Esophagus mucosa (tissue), 1 donor: ENCODE measurements at regions not wholly inside any gene's neighbourhood (a gene's known extent, or its start where the extent isn't known, plus 50 kb on each side); places are given as distances from the start of the nearest gene placed in this dataset.
"Not testable (repeated sequence)": the region's sequence is repeated elsewhere in the genome, so short reads cannot be mapped to it uniquely, and the experiment has no call there.

Experiments used
- ATAC-seq: fragments of 200-7000 bp; cut with Tn5 transposase; one replicate; pipeline ENCODE4 v1.9.1; 2020
- donor health status: DM: yes; HTN: yes; CAD: no.

GRCh38 chr3:125697979-125698640, 102.8 kb upstream of the OSBPL11 start:
- not testable (repeated sequence) for ATAC-seq

GRCh38 chr3:125715651-125716050, 120.4 kb upstream of the OSBPL11 start:
- no peak for ATAC-seq

- ATAC-seq = not testable (repeated sequence)
Measured at GRCh38 chr3:125732151-125732550, 136.9 kb upstream of the OSBPL11 start.

- not testable (repeated sequence) for ATAC-seq
Measured at GRCh38 chr3:125741991-125742718, 146.9 kb upstream of the OSBPL11 start.

GRCh38 chr3:125742845-125743244, 147.5 kb upstream of the OSBPL11 start:
- not testable (repeated sequence) for ATAC-seq

GRCh38 chr3:125757050-125757449, 161.8 kb upstream of the OSBPL11 start:
- not testable (repeated sequence) for ATAC-seq

- not testable (repeated sequence) for ATAC-seq
Measured at GRCh38 chr3:125758641-125759130, 163.4 kb upstream of the OSBPL11 start.

DNA sequence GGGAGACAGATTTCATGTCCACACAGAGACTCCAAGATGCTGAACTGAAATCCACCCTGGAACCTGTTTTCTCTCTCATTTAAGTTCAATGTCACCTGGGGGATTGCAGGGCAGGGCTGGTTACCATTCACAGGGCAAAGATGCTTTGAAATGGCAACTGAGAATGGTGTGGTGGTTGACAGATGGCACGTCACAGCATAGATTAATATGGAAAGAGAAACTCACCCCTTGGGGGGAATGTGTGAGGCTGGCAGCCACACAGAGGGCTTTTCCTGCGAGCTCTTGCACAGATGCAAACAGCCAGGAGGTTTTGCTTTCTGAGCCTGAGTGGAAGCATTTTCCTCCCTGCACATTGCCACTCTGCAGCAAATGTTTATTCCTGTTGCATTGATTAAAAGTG, 167.3 kb upstream of the OSBPL11 start:
- not testable (repeated sequence) for ATAC-seq

- not testable (repeated sequence) for ATAC-seq
Measured at GRCh38 chr3:125766285-125766826, 171.1 kb upstream of the OSBPL11 start.

DNA sequence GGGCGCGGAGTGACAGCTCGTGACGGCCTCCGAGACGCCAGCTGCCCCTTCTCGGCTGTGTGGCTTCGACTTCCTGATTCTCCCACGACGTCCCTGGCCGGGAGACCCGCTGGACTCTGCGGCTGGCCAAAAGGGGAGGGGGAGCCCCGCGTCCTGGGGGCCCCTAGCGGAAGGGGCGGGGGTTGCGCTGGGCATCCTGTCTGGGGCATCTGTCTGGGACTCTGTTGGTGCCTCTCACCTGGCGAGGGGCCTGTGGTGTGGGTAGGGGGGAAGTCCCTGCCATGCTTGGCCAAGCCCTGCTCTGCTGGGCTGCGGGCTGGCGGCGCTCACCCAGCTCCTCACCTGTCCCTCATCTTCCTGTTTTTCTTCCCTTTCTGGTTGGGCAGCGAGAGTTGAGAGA, 171.6 kb upstream of the OSBPL11 start:
- not testable (repeated sequence) for ATAC-seq

DNA sequence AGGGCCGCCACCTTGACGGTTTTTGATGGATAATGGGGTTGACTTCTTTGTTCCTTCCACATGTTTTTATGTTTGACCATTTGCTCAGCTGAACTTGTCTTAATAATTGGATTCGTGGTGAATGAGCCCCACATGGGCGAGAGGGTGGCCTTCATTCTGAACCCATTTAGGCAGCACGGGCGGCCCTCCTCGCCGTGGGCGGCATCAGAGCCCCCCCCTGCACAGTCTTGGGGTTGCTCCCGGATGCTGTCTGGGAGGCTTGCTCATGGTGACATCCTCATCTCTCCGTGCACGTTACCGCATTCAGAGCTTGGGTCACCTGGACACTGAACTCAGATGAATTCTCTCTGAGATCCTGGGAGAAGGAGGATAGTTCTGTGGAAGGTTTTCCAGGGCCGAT, 172.3 kb upstream of the OSBPL11 start:
- ATAC-seq = no peak

DNA sequence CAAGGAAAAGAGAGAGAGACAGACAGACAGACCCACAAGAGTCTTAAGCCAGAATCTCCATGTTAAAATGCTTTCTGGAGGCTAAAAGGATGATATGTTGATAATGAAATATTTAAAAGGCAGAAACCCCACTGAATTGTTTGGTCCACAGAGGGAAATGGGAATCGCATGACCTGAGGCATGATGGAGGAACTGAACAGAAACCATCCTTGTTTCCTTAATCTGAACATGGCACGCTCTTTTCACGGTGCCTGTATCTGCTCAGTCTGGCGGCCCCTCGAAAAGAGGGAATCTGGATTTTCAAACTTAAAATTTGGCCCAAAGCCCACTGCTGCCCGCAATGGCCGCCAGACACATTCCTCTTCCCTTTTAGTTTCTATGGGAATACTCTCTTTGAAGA, 173.5 kb upstream of the OSBPL11 start:
- not testable (repeated sequence) for ATAC-seq

- ATAC-seq = not testable (repeated sequence)
Measured at GRCh38 chr3:125771506-125771905, 176.2 kb upstream of the OSBPL11 start.

- ATAC-seq = not testable (repeated sequence)
Measured at GRCh38 chr3:125774433-125775034, 179.2 kb upstream of the OSBPL11 start.

- ATAC-seq = not testable (repeated sequence)
Measured at GRCh38 chr3:125775106-125775505, 179.8 kb upstream of the OSBPL11 start.

GRCh38 chr3:125775606-125776294, 180.5 kb upstream of the OSBPL11 start:
- ATAC-seq = not testable (repeated sequence)

GRCh38 chr3:125779276-125779675, 184.0 kb upstream of the OSBPL11 start:
- not testable (repeated sequence) for ATAC-seq

- ATAC-seq = not testable (repeated sequence)
Measured at GRCh38 chr3:125779918-125780317, 184.6 kb upstream of the OSBPL11 start.

DNA sequence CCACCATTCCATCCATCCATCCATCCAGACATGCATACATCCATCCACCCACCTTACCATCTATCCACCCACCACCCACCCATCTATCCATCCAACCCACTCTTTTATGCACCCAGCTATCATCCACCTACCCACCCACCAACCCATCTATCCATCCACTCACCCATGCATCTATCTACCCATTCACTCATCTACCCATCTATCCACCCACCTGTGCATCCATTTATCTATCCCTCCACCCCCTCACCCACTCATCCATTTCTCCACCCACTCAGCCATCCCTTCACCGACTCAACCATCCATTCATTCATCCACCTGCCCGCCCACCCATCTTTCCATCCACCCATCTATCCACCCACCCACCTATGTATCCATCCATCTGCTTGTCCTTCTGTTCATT, 186.4 kb upstream of the OSBPL11 start:
- ATAC-seq = not testable (repeated sequence)

DNA sequence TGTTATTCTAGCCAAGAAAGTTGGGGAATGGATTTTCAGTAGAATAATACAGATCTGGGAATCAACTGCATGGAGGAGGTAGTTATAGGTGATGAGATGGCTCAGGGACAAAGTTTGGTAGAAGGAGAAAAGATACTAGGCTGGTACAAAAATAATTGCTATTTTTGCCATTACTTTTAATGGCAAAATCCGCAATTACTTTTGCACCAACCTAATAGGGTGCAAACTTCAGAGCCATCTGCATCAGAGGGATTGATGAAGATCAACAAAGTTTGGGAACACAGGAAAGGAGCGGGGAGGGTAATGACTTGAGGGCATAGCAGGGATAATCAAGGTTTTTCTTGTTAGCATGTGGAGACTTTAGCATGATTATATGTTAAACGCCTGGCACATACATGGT, 178.7 kb upstream of the ROPN1B start:
- ATAC-seq = not testable (repeated sequence)

- ATAC-seq = not testable (repeated sequence)
Measured at GRCh38 chr3:125791021-125791420, 178.0 kb upstream of the ROPN1B start.

DNA sequence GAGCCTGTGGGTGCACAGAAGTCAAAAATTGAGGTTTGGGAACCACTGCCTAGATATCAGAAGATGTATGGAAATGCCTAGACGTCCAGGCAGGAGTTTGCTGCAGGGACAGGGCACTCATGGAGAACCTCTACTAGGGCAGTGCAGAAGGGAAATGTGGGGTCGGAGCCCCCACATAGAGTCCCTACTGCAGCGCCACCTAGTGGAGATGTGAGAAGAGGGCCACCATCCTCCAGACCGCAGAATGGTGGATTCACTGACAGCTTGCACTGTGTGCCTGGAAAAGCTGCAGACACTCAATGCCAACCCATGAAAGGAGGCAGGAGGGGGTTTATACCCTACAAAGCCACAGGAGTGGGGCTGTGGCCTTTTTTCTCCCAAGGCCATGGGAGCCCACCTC, 159.0 kb upstream of the ROPN1B start:
- not testable (repeated sequence) for ATAC-seq
